ENCODE measurements at regions not wholly inside any gene's neighbourhood (a gene's known extent, or its start where the extent isn't known, plus 50 kb on each side); places are given as distances from the start of the nearest gene placed in this dataset.

DNA sequence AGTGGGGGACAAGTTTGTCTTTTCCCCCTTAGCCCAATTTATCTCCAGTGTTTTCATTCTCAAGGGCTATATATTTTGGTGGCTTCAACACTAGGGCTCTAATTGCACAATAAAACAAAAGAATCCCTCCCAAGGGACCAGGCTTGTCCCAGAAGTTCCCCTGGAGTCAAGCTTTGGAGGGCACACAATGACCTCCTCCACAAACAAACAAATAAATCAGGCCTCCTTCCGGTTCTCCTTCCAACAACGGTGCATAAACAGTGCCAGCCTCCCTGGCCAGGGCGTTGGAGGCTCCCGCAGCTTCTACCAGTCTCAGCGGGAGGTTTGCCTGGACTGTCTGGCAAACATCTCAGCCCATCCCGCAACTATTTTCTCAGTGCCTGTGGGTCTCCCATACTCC, 188.0 kb upstream of the FOXF1 start:
- TF ChIP-seq, protein P1, sequence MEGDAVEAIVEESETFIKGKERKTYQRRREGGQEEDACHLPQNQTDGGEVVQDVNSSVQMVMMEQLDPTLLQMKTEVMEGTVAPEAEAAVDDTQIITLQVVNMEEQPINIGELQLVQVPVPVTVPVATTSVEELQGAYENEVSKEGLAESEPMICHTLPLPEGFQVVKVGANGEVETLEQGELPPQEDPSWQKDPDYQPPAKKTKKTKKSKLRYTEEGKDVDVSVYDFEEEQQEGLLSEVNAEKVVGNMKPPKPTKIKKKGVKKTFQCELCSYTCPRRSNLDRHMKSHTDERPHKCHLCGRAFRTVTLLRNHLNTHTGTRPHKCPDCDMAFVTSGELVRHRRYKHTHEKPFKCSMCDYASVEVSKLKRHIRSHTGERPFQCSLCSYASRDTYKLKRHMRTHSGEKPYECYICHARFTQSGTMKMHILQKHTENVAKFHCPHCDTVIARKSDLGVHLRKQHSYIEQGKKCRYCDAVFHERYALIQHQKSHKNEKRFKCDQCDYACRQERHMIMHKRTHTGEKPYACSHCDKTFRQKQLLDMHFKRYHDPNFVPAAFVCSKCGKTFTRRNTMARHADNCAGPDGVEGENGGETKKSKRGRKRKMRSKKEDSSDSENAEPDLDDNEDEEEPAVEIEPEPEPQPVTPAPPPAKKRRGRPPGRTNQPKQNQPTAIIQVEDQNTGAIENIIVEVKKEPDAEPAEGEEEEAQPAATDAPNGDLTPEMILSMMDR (IDR thresholded peaks at IDR 0.05), result no peak
- TF ChIP-seq EZH2 (IDR thresholded peaks at IDR 0.05) (no peak), EZH2phosphoT487 (IDR thresholded peaks at IDR 0.05) (no peak)

All from neural progenitor cell (in vitro differentiated cells).